ENCODE measurements at regions not wholly inside any gene's neighbourhood (a gene's known extent, or its start where the extent isn't known, plus 50 kb on each side); places are given as distances from the start of the nearest gene placed in this dataset.
"Not testable (repeated sequence)": the region's sequence is repeated elsewhere in the genome, so short reads cannot be mapped to it uniquely, and the experiment has no call there.

GRCh38 chr18:1353025-1353424, 448.4 kb downstream of the ADCYAP1 start:
- ChIA-PET POLR2A (no interaction called here), CTCF (no interaction called here)
- TF ChIP-seq LEF1 (IDR thresholded peaks at IDR 0.05; ENCODE audit: borderline replicate concordance) (no peak), ZNF384 (IDR thresholded peaks at IDR 0.05) (no peak), BHLHE40 (IDR thresholded peaks at IDR 0.05; ENCODE audit: borderline replicate concordance) (no peak), SP1 (IDR thresholded peaks at IDR 0.05) (no peak), TARDBP (IDR thresholded peaks at IDR 0.05) (no peak)
- no peak for DNase-seq (ENCODE audit: extremely low spot score)

- ChIA-PET CTCF (no interaction called here), POLR2A (no interaction called here)
- TF ChIP-seq ELF4 (IDR thresholded peaks at IDR 0.05), result no peak
- no peak for TF ChIP-seq PKNOX1 (IDR thresholded peaks at IDR 0.05)
- TF ChIP-seq FOXA1 (IDR thresholded peaks at IDR 0.05), result no peak
- TF ChIP-seq FOXM1 (IDR thresholded peaks at IDR 0.05; ENCODE audit: borderline replicate concordance), result no peak
- no peak for TF ChIP-seq HDGF (IDR thresholded peaks at IDR 0.05; ENCODE audit: borderline replicate concordance)
- TF ChIP-seq SP1 (IDR thresholded peaks at IDR 0.05), result no peak
- TF ChIP-seq L3MBTL2 (conservative IDR thresholded peaks at IDR 0.05), result no peak
- TF ChIP-seq TARDBP (IDR thresholded peaks at IDR 0.05), result no peak
- DNase-seq (ENCODE audit: extremely low spot score), result no peak
These were observed 453.1 kb downstream of the ADCYAP1 start for GRCh38 chr18:1357724-1358123.

- ChIA-PET POLR2A (no interaction called here), CTCF (no interaction called here)
- TF ChIP-seq PKNOX1 (IDR thresholded peaks at IDR 0.05) (no peak), TARDBP (IDR thresholded peaks at IDR 0.05) (no peak), ZNF384 (IDR thresholded peaks at IDR 0.05) (no peak)
- DNase-seq (ENCODE audit: extremely low spot score), result no peak
These were observed 457.3 kb downstream of the ADCYAP1 start for GRCh38 chr18:1361936-1362335.

GRCh38 chr18:1370552-1370951, 465.9 kb downstream of the ADCYAP1 start:
- TF ChIP-seq FOXA1 (IDR thresholded peaks at IDR 0.05) (no peak), HDGF (IDR thresholded peaks at IDR 0.05; ENCODE audit: borderline replicate concordance) (no peak), ZNF384 (IDR thresholded peaks at IDR 0.05) (no peak), NFRKB (IDR thresholded peaks at IDR 0.05) (no peak), ARNT (IDR thresholded peaks at IDR 0.05) (no peak), TARDBP (IDR thresholded peaks at IDR 0.05) (no peak), LEF1 (IDR thresholded peaks at IDR 0.05; ENCODE audit: borderline replicate concordance) (no peak)
- no peak for DNase-seq (ENCODE audit: extremely low spot score)
- CTCF ChIA-PET, result no interaction called here
- POLR2A ChIA-PET, result no interaction called here

GRCh38 chr18:1371724-1372123, 467.1 kb downstream of the ADCYAP1 start:
- CTCF ChIA-PET, result no interaction called here
- POLR2A ChIA-PET, result no interaction called here
- TF ChIP-seq ELF4 (IDR thresholded peaks at IDR 0.05) (no peak), L3MBTL2 (conservative IDR thresholded peaks at IDR 0.05) (no peak), SUZ12 (IDR thresholded peaks at IDR 0.05) (no peak), FOXM1 (IDR thresholded peaks at IDR 0.05; ENCODE audit: borderline replicate concordance) (no peak), FOXA1 (IDR thresholded peaks at IDR 0.05) (no peak), LEF1 (IDR thresholded peaks at IDR 0.05; ENCODE audit: borderline replicate concordance) (no peak), ARNT (IDR thresholded peaks at IDR 0.05) (no peak), PKNOX1 (IDR thresholded peaks at IDR 0.05) (no peak), HDGF (IDR thresholded peaks at IDR 0.05; ENCODE audit: borderline replicate concordance) (no peak), ZNF384 (IDR thresholded peaks at IDR 0.05) (no peak), TARDBP (IDR thresholded peaks at IDR 0.05) (no peak), BHLHE40 (IDR thresholded peaks at IDR 0.05; ENCODE audit: borderline replicate concordance) (no peak)
- no peak for DNase-seq (ENCODE audit: extremely low spot score)

GRCh38 chr18:1383465-1383864, 478.8 kb downstream of the ADCYAP1 start:
- POLR2A ChIA-PET, result no interaction called here
- no peak for TF ChIP-seq FOXK2 (IDR thresholded peaks at IDR 0.05)
- no peak for TF ChIP-seq ZNF384 (IDR thresholded peaks at IDR 0.05)
- TF ChIP-seq L3MBTL2 (conservative IDR thresholded peaks at IDR 0.05), result no peak
- TF ChIP-seq FOXM1 (IDR thresholded peaks at IDR 0.05; ENCODE audit: borderline replicate concordance), result no peak
- no peak for TF ChIP-seq ELF4 (IDR thresholded peaks at IDR 0.05)
- no peak for TF ChIP-seq PKNOX1 (IDR thresholded peaks at IDR 0.05)
- no peak for TF ChIP-seq SUZ12 (IDR thresholded peaks at IDR 0.05)
- CTCF ChIA-PET, result no interaction called here
- no peak for DNase-seq (ENCODE audit: extremely low spot score)

- POLR2A ChIA-PET; CTCF ChIA-PET; DNase-seq (ENCODE audit: extremely low spot score): not testable (repeated sequence)
These were observed 483.8 kb downstream of the ADCYAP1 start for GRCh38 chr18:1388468-1388867.

Measured in HEK293T (cell line).